GM23338 (cell line): ENCODE measurements at regions not wholly inside any gene's neighbourhood (a gene's known extent, or its start where the extent isn't known, plus 50 kb on each side); places are given as distances from the start of the nearest gene placed in this dataset.

ENCODE experiments used
- ATAC-seq: fragments of 200-7000 bp; cut with Tn5 transposase; 3 replicates; pipeline ENCODE4 v1.9.1; 2020
- DNase-seq: peaks from one replicate; pipeline ENCODE4 v3.0.0-alpha.2; 2015; ENCODE audit warnings: low spot score
- H2AFZ ChIP-seq: fragments of 200-600 bp; sonication (generic); 2 replicates; pipeline ENCODE4 v1.8.0; 2016; ENCODE audit warnings: antibody characterized with exemption, mild to moderate bottlenecking, moderate library complexity
- H3F3A ChIP-seq: fragments of 200-600 bp; sonication (generic); replicated peaks from 2 replicates; pipeline ENCODE4 v1.8.0; 2017; ENCODE audit warnings: antibody characterized with exemption, mixed run types, low read depth
- H3K27ac ChIP-seq: fragments of 200-600 bp; sonication (generic); 2 replicates; pipeline ENCODE4 v1.6.1; 2016; ENCODE audit warnings: low read depth
- H3K27me3 ChIP-seq: fragments of 200-600 bp; sonication (generic); 2 replicates; pipeline ENCODE4 v1.8.0; 2016; ENCODE audit warnings: mild to moderate bottlenecking, mixed run types, moderate library complexity; ENCODE audit not compliant: insufficient read depth
- H3K36me3 ChIP-seq: fragments of 200-600 bp; sonication (generic); 2 replicates; pipeline ENCODE4 v1.8.0; 2016; ENCODE audit warnings: mild to moderate bottlenecking; ENCODE audit not compliant: insufficient read depth
- H3K4me1 ChIP-seq: fragments of 200-600 bp; sonication (generic); 2 replicates; pipeline ENCODE4 v1.8.0; 2016; ENCODE audit warnings: mild to moderate bottlenecking, moderate library complexity; ENCODE audit not compliant: insufficient read depth
- H3K4me2 ChIP-seq: fragments of 200-600 bp; sonication (generic); 2 replicates; pipeline ENCODE4 v1.7.1; 2017; ENCODE audit warnings: mixed run types
- H3K4me3 ChIP-seq: fragments of 200-600 bp; sonication (generic); 2 replicates; pipeline ENCODE4 v1.6.1; 2016; ENCODE audit warnings: mixed run types
- H3K79me2 ChIP-seq: fragments of 200-600 bp; sonication (generic); replicated peaks from 2 replicates; pipeline ENCODE4 v1.8.0; 2017; ENCODE audit warnings: mild to moderate bottlenecking; ENCODE audit not compliant: insufficient read depth
- H3K9me2 ChIP-seq: fragments of 200-600 bp; sonication (generic); 2 replicates; pipeline ENCODE4 v1.8.0; 2017; ENCODE audit not compliant: insufficient read depth
- H4K20me1 ChIP-seq: fragments of 200-600 bp; sonication (generic); replicated peaks from 2 replicates; pipeline ENCODE4 v1.8.0; 2017; ENCODE audit warnings: mild to moderate bottlenecking; ENCODE audit not compliant: insufficient read depth
- H3K27ac Mint-ChIP-seq: 2 replicates; pipeline ENCODE4 v1.8.0; 2020; ENCODE audit warnings: inconsistent platforms, mild to moderate bottlenecking, moderate library complexity, mixed read lengths
- H3K27me3 Mint-ChIP-seq: 3 replicates; pipeline ENCODE4 v1.8.0; 2022; ENCODE audit warnings: low read depth, mild to moderate bottlenecking, moderate library complexity, mixed read lengths, inconsistent platforms; ENCODE audit not compliant: insufficient read depth, poor library complexity
- H3K36me3 Mint-ChIP-seq: 3 replicates; pipeline ENCODE4 v1.8.0; 2021; ENCODE audit warnings: low read depth, mild to moderate bottlenecking, inconsistent platforms, moderate library complexity, mixed read lengths
- H3K4me1 Mint-ChIP-seq: 3 replicates; pipeline ENCODE4 v1.8.0; 2020; ENCODE audit warnings: mild to moderate bottlenecking, inconsistent platforms, mixed read lengths
- H3K4me3 Mint-ChIP-seq: 3 replicates; pipeline ENCODE4 v1.8.0; 2021; ENCODE audit warnings: moderate library complexity, mild to moderate bottlenecking, inconsistent platforms, mixed read lengths
- H3K9me3 Mint-ChIP-seq: 3 replicates; pipeline ENCODE4 v1.8.0; 2020; ENCODE audit warnings: moderate library complexity, mild to moderate bottlenecking, inconsistent platforms, mixed read lengths
- CREB1 ChIP-seq: fragments of 250-450 bp; sonication (Bioruptor Pico); IDR thresholded peaks from 2 replicates; pipeline ENCODE4 v1.5.0; 2020; ENCODE audit warnings: low read depth, mild to moderate bottlenecking, moderate library complexity
- CTCF ChIP-seq, 2 experiments: fragments of 200-600 bp in 1 of 2; sonication (generic) in 1 of 2; conservative IDR thresholded peaks; 2 replicates each; pipeline versions ENCODE4 v1.5.1 to v1.6.1; 2016 to 2017; ENCODE audit warnings: antibody characterized with exemption in 2 of 2, low read depth in 2 of 2, mild to moderate bottlenecking in 2 of 2, moderate library complexity in 1 of 2
- ETS1 ChIP-seq: IDR thresholded peaks from 2 replicates; pipeline ENCODE4 v1.6.1; 2016; ENCODE audit warnings: antibody characterized with exemption
- EZH2 ChIP-seq: fragments of 200-600 bp; sonication (generic); IDR thresholded peaks from one replicate; pipeline ENCODE4 v1.8.0; 2017; ENCODE audit warnings: antibody characterized with exemption, mild to moderate bottlenecking, low read depth; ENCODE audit not compliant: unreplicated experiment
- EZH2phosphoT487 ChIP-seq: fragments of 200-600 bp; sonication (generic); IDR thresholded peaks from one replicate; pipeline ENCODE4 v1.8.1; 2018; ENCODE audit warnings: antibody characterized with exemption; ENCODE audit not compliant: unreplicated experiment
- JUNB ChIP-seq: IDR thresholded peaks from one replicate; pipeline ENCODE4 v1.6.1; 2016; ENCODE audit warnings: antibody characterized with exemption; ENCODE audit not compliant: unreplicated experiment
- NANOG ChIP-seq: IDR thresholded peaks from 2 replicates; pipeline ENCODE4 v1.6.1; 2016; ENCODE audit warnings: antibody characterized with exemption, borderline replicate concordance
- POLR2AphosphoS5 ChIP-seq: IDR thresholded peaks from 2 replicates; pipeline ENCODE4 v1.6.1; 2016; ENCODE audit warnings: antibody characterized with exemption, low read depth
- REST ChIP-seq: IDR thresholded peaks from one replicate; pipeline ENCODE4 v1.6.1; 2018; ENCODE audit warnings: antibody characterized with exemption; ENCODE audit not compliant: unreplicated experiment
- STAT1 ChIP-seq: IDR thresholded peaks from one replicate; pipeline ENCODE4 v1.6.1; 2016; ENCODE audit warnings: antibody characterized with exemption; ENCODE audit not compliant: unreplicated experiment
- ZNF114 ChIP-seq: fragments of 250-450 bp; sonication (Bioruptor Pico); IDR thresholded peaks from 2 replicates; pipeline ENCODE4 v1.5.0; 2020; ENCODE audit warnings: mild to moderate bottlenecking, moderate library complexity
- ZNF331 ChIP-seq: fragments of 250-450 bp; sonication (Bioruptor Pico); IDR thresholded peaks from 2 replicates; pipeline ENCODE4 v1.5.0; 2020; ENCODE audit warnings: low read depth, mild to moderate bottlenecking, moderate library complexity
- ZNF462 ChIP-seq: fragments of 250-450 bp; sonication (Bioruptor Pico); IDR thresholded peaks from 2 replicates; pipeline ENCODE4 v1.5.0; 2020; ENCODE audit warnings: mild to moderate bottlenecking, moderate library complexity

- H4K20me1 ChIP-seq, result no peaks in the 10 kb centered on the region
- Mint-ChIP-seq H3K27ac (no peak overlapping the region), H3K4me1 (no peaks in the 10 kb centered on the region), H3K27me3 (no peaks in the 10 kb centered on the region), H3K4me3 (no peak overlapping the region), H3K9me3 (no peaks in the 10 kb centered on the region), H3K36me3 (no peaks in the 10 kb centered on the region)
- H2AFZ ChIP-seq, result no peak overlapping the region
- H3K36me3 ChIP-seq, result no peaks in the 10 kb centered on the region
- no peaks in the 10 kb centered on the region for H3F3A ChIP-seq
- no peaks in the 10 kb centered on the region for H3K27me3 ChIP-seq
- no peaks in the 10 kb centered on the region for H3K79me2 ChIP-seq
- no peak overlapping the region for H3K4me2 ChIP-seq
- no peak overlapping the region for H3K27ac ChIP-seq
- no peak overlapping the region for H3K4me3 ChIP-seq
- DNase-seq (no peak), ATAC-seq (no peak)
- no peaks in the 10 kb centered on the region for H3K4me1 ChIP-seq
- H3K9me2 ChIP-seq, result no peaks in the 10 kb centered on the region
- TF ChIP-seq POLR2AphosphoS5 (no peak), CTCF (conservative IDR thresholded peaks at IDR 0.05; ENCODE audit: low read depth in 2 of 2) (no peak), REST (no peak), EZH2 (no peak), CREB1 (CRISPR knock-in tag) (no peak), ZNF462 (no peak), EZH2phosphoT487 (no peak), ZNF331 (CRISPR knock-in tag) (no peak), ZNF114 (no peak), NANOG (no peak), ETS1 (no peak), JUNB (no peak), STAT1 (no peak)
These were observed 56.3 kb downstream of the SCG2 start for GRCh38 chr2:223545830-223546229.
